ENCODE measurements at regions not wholly inside any gene's neighbourhood (a gene's known extent, or its start where the extent isn't known, plus 50 kb on each side); places are given as distances from the start of the nearest gene placed in this dataset.

GRCh38 chr13:61696676-61697075 lies 281.0 kb upstream of the PCDH20 start:
- H3K9me3 ChIP-seq = no peaks in the 10 kb centered on the region
- intact Hi-C loops (cut with DNase I) = no loop called here
- 38 to 49% (median 41%) methylated on average over 5 of the region's 5 CpGs for whole genome bisulfite sequencing, 3 donors
- H3K27me3 ChIP-seq (ENCODE audit: insufficient read depth in 3 of 3, low read length in 2 of 3) = no peaks in the 10 kb centered on the region
- ATAC-seq = no peak
- H3K36me3 ChIP-seq (ENCODE audit: insufficient read depth in 1 of 2, low read depth in 1 of 2) = no peaks in the 10 kb centered on the region
- no peak for TF ChIP-seq CTCF (IDR thresholded peaks at IDR 0.05)
- no peak overlapping the region for H3K27ac ChIP-seq
- DNase-seq = no peak
- no peak overlapping the region for H3K4me3 ChIP-seq
- no peaks in the 10 kb centered on the region for H3K4me1 ChIP-seq

DNA sequence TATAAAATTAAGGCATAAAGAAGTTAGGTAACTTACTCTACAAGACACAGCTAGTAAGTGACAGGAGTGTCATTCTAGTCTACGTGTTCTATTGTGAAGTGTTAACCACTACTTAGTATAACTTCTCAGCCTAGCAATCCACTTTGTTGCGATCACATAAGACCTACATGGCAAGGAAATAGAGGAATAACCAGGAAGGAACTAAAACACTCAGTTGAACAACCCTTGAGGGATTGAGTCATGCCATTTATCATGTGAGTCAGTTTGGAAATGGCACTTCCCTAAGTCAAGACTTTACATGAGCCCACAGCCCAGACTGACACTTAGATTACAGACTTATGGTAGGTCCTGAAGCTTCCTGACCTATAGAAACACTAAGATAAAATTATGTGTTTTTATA lies 279.5 kb upstream of the PCDH20 start:
- no peak for ATAC-seq
- no peaks in the 10 kb centered on the region for H3K36me3 ChIP-seq (ENCODE audit: insufficient read depth in 1 of 2, low read depth in 1 of 2)
- intact Hi-C loops (cut with DNase I) = no loop called here
- no peak overlapping the region for H3K4me3 ChIP-seq
- H3K4me1 ChIP-seq = no peaks in the 10 kb centered on the region
- no peak for DNase-seq
- no peaks in the 10 kb centered on the region for H3K27me3 ChIP-seq (ENCODE audit: insufficient read depth in 3 of 3, low read length in 2 of 3)
- no peak overlapping the region for H3K27ac ChIP-seq
- 87 to 92% (median 89%) methylated on average over 2 of the region's 2 CpGs for WGBS, 3 donors
- TF ChIP-seq CTCF (IDR thresholded peaks at IDR 0.05) = no peak
- H3K9me3 ChIP-seq = no peaks in the 10 kb centered on the region

DNA sequence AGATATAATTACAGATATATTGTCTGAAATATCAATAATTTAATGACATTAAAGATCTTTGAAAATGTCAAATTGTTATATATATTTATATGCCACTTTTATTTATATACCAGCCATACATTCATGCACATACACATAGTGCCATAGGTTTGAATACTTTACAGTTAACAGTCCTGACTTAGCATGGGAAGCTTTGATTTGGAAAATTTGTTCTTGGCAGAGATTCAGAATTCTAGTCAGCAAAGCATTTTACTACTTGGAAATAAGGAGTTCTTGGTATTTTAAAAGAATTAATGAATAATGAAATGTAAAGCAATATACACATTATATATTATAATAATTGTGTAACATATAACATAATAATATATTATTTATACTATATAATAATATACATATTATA lies 277.0 kb upstream of the PCDH20 start:
- no peak for DNase-seq
- TF ChIP-seq CTCF (IDR thresholded peaks at IDR 0.05) = no peak
- Histone ChIP-seq H3K36me3 (ENCODE audit: insufficient read depth in 1 of 2, low read depth in 1 of 2) (no peaks in the 10 kb centered on the region), H3K4me3 (no peak overlapping the region), H3K9me3 (no peaks in the 10 kb centered on the region), H3K4me1 (no peaks in the 10 kb centered on the region), H3K27ac (no peak overlapping the region), H3K27me3 (ENCODE audit: insufficient read depth in 3 of 3, low read length in 2 of 3) (no peaks in the 10 kb centered on the region)
- intact Hi-C loops (cut with DNase I) = no loop called here
- no peak for ATAC-seq

DNA sequence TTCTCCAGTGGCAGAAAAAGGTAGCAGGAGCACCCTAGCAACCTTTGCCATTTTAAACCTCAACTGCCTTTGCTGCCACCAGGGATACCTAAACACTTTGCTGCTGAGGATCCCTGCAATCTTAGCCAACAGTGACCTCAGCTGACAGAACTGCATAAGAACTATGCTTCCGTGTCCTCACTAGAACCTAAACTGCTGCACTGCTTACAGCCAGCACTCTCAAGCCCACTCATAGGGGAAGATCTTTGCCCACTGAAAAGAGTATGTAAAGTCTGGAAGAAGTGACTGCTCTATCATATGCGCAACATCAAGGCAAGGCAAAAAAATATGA lies 270.0 kb upstream of the PCDH20 start:
- no peaks in the 10 kb centered on the region for H3K9me3 ChIP-seq
- H3K4me1 ChIP-seq = no peaks in the 10 kb centered on the region
- ATAC-seq (no peak), DNase-seq (no peak)
- WGBS, 3 donors = 61 to 67% (median 65%) methylated on average over 2 of the region's 2 CpGs
- no peaks in the 10 kb centered on the region for H3K36me3 ChIP-seq (ENCODE audit: insufficient read depth in 1 of 2, low read depth in 1 of 2)
- TF ChIP-seq CTCF (IDR thresholded peaks at IDR 0.05) = no peak
- H3K4me3 ChIP-seq = no peak overlapping the region
- intact Hi-C loops (cut with DNase I) = no loop called here
- H3K27ac ChIP-seq = no peak overlapping the region
- no peaks in the 10 kb centered on the region for H3K27me3 ChIP-seq (ENCODE audit: insufficient read depth in 3 of 3, low read length in 2 of 3)

DNA sequence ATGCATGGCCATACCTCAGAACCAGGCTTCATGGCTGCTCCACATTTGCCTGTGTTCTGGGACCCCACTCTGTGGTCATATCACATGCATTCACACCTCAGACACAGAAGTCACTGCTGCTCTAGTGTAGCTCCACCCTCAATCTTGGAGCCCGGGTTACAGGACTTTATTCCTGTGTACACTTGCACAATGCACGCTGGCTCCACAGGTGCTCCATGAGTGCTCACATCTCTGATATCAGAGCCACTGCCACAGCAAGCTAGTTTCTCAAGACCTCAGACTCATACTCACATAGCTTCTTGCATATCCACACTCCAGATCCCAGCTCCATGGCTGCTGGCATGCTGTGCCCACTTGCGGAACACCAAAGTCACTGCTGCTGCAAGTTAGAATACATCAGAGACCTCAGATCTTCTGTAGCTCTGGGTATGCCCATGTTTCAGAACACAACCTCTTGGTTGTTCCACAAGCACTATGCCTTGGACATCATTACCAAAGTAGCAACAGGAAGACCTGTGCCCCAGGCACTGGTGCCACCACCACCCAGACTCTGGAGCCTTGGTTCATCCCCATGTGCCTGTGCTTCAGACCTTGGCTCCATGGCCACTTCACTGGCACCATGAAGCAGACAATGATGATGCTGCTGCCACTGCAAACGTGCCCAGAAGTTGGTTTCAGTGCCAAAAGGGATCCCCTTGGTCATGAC lies 269.5 kb upstream of the PCDH20 start:
- Histone ChIP-seq H3K4me1 (no peaks in the 10 kb centered on the region), H3K27me3 (ENCODE audit: insufficient read depth in 3 of 3, low read length in 2 of 3) (no peaks in the 10 kb centered on the region), H3K36me3 (ENCODE audit: insufficient read depth in 1 of 2, low read depth in 1 of 2) (no peaks in the 10 kb centered on the region), H3K4me3 (no peak overlapping the region), H3K9me3 (no peaks in the 10 kb centered on the region), H3K27ac (no peak overlapping the region)
- intact Hi-C loops (cut with DNase I) = no loop called here
- no peak for TF ChIP-seq CTCF (IDR thresholded peaks at IDR 0.05)
- ATAC-seq = no peak
- DNase-seq = no peak
- WGBS, 3 donors = 78 to 88% (median 81%) methylated on average over 4 of the region's 4 CpGs

All from psoas muscle (tissue), 7 donors.